HCT116 (cell line): ENCODE measurements at regions not wholly inside any gene's neighbourhood (a gene's known extent, or its start where the extent isn't known, plus 50 kb on each side); places are given as distances from the start of the nearest gene placed in this dataset.

Experiments
- ATAC-seq: fragments of 200-7000 bp; cut with Tn5 transposase; 2 replicates; pipeline ENCODE4 v1.9.1; 2020; ENCODE audit warnings: mild to moderate bottlenecking, moderate library complexity
- BruUV-seq: library from RNA; stranded (reverse); fragments of 400-500 nt; replicated peaks from 2 replicates; lab custom pipeline; 2021; lab: Mats Ljungman, UMichigan
- CTCF ChIA-PET: fragments of 300-600 bp; sonication (Branson Sonifier 250); formaldehyde crosslinking; loops from one replicate; lab custom pipeline; 2021; ENCODE audit warnings: antibody characterized with exemption; lab: Charles Lee
- POLR2A ChIA-PET: fragments of 300-600, 350-600 bp; sonication (Branson Sonifier 250); formaldehyde crosslinking; loops from one replicate; lab custom pipeline; 2021; ENCODE audit warnings: antibody characterized with exemption; lab: Charles Lee
- RAD21 ChIA-PET, 2 experiments: fragments of 300-600 bp; sonication (Branson Sonifier 250); formaldehyde crosslinking; loops; one replicate each; lab custom pipeline; 2023; ENCODE audit warnings: low total read pairs in 2 of 2; ENCODE audit not compliant: uncharacterized antibody in 2 of 2, unreplicated experiment in 2 of 2, low non-redundant PET in 1 of 2; lab: Charles Lee
- DNase-seq: peaks from one replicate; pipeline ENCODE4 v3.0.0-alpha.2; 2010; ENCODE audit warnings: low read depth, low spot score
- H2AFZ ChIP-seq: fragments of 200-600 bp; shearing (Covaris generic), sonication (generic); 2 replicates; pipeline ENCODE4 v1.6.1; 2017; ENCODE audit warnings: low read depth, mixed run types, mixed read lengths, antibody characterized with exemption, low read length; ENCODE audit not compliant: poor library complexity, severe bottlenecking
- H3K27ac ChIP-seq: 2 replicates; pipeline ENCODE4 v1.5.1; 2012; ENCODE audit warnings: low read depth, low read length
- H3K27me3 ChIP-seq: fragments of 200-600 bp; sonication (generic); 2 replicates; pipeline ENCODE4 v1.6.1; 2016; ENCODE audit warnings: mixed run types, low read length, mixed read lengths; ENCODE audit not compliant: insufficient read depth
- H3K36me3 ChIP-seq, 2 experiments: fragments of 200-500 bp in 1 of 2; fragments of 200-600 bp in 1 of 2; sonication (Bioruptor generic) in 1 of 2; sonication (generic) in 1 of 2; 2 replicates each; pipeline versions ENCODE4 v1.5.1 to v1.6.1; 2014 to 2016; ENCODE audit warnings: low read length in 2 of 2, inconsistent platforms in 1 of 2, mixed read lengths in 1 of 2, mixed run types in 1 of 2; ENCODE audit not compliant: insufficient read depth in 2 of 2, control insufficient read depth in 1 of 2
- H3K4me1 ChIP-seq, 2 experiments: fragments of 200-600 bp in 1 of 2; sonication (generic) in 1 of 2; 2 replicates each; pipeline versions ENCODE4 v1.5.1 to v1.6.1; 2012 to 2017; ENCODE audit warnings: low read length in 2 of 2, inconsistent platforms in 1 of 2, mild to moderate bottlenecking in 1 of 2, mixed read lengths in 1 of 2, mixed run types in 1 of 2, moderate library complexity in 1 of 2; ENCODE audit not compliant: insufficient read depth in 2 of 2, control insufficient read depth in 1 of 2
- H3K4me2 ChIP-seq: fragments of 200-600 bp; sonication (generic); 2 replicates; pipeline ENCODE4 v1.6.1; 2017; ENCODE audit warnings: mixed run types, low read length, mixed read lengths
- H3K4me3 ChIP-seq, 2 experiments: fragments of 200-600 bp in 1 of 2; sonication (generic) in 1 of 2; replicated peaks in 1 of 2; 2 replicates each; pipeline ENCODE4 v1.5.1; 2011 to 2016; ENCODE audit warnings: low read length in 2 of 2, control low read depth in 1 of 2, low read depth in 1 of 2, mild to moderate bottlenecking in 1 of 2, mixed read lengths in 1 of 2, mixed run types in 1 of 2
- H3K79me2 ChIP-seq: fragments of 200-600 bp; sonication (generic); 2 replicates; pipeline ENCODE4 v1.6.1; 2017; ENCODE audit warnings: mild to moderate bottlenecking, mixed run types, low read length, moderate library complexity, mixed read lengths; ENCODE audit not compliant: insufficient read depth
- H3K9ac ChIP-seq: fragments of 200-600 bp; sonication (generic); 2 replicates; pipeline ENCODE4 v1.6.1; 2016; ENCODE audit warnings: low read length, mixed read lengths
- H3K9me2 ChIP-seq: fragments of 200-600 bp; sonication (generic), shearing (Covaris generic); 2 replicates; pipeline ENCODE4 v1.6.1; 2017; ENCODE audit warnings: mixed run types, mild to moderate bottlenecking, moderate library complexity; ENCODE audit not compliant: insufficient read depth
- H3K9me3 ChIP-seq, 2 experiments: fragments of 200-500 bp in 1 of 2; fragments of 200-600 bp in 1 of 2; sonication (Bioruptor generic) in 1 of 2; sonication (generic) in 1 of 2; 2 replicates each; pipeline ENCODE4 v1.6.1; 2014 to 2017; ENCODE audit warnings: low read length in 2 of 2, mixed read lengths in 2 of 2, inconsistent platforms in 1 of 2, low read depth in 1 of 2, mild to moderate bottlenecking in 1 of 2, mixed run types in 1 of 2, moderate library complexity in 1 of 2; ENCODE audit not compliant: control insufficient read depth in 1 of 2, insufficient read depth in 1 of 2
- H4K20me1 ChIP-seq: fragments of 200-600 bp; sonication (generic), shearing (Covaris generic); 2 replicates; pipeline ENCODE4 v1.6.1; 2017; ENCODE audit warnings: mixed run types, mild to moderate bottlenecking, moderate library complexity; ENCODE audit not compliant: insufficient read depth
- CBX3 ChIP-seq: IDR thresholded peaks from 2 replicates; pipeline ENCODE4 v1.6.1; 2012; ENCODE audit warnings: low read depth
- CEBPB ChIP-seq: IDR thresholded peaks from 2 replicates; pipeline ENCODE4 v1.6.1; 2012; ENCODE audit warnings: low read depth
- EGR1 ChIP-seq: IDR thresholded peaks from 2 replicates; pipeline ENCODE4 v1.6.1; 2012; ENCODE audit warnings: low read depth
- EZH2 ChIP-seq: fragments of 200-600 bp; sonication (generic); IDR thresholded peaks from 2 replicates; pipeline ENCODE4 v1.6.1; 2017; ENCODE audit warnings: antibody characterized with exemption, mixed run types
- EZH2phosphoT487 ChIP-seq: fragments of 200-600 bp; IDR thresholded peaks from 2 replicates; pipeline ENCODE4 v1.6.1; 2018; ENCODE audit warnings: antibody characterized with exemption, borderline replicate concordance
- FOSL1 ChIP-seq: IDR thresholded peaks from 2 replicates; pipeline ENCODE4 v1.6.1; 2012; ENCODE audit warnings: low read depth
- JUND ChIP-seq: IDR thresholded peaks from 2 replicates; pipeline ENCODE4 v1.6.1; 2012
- POLR2A ChIP-seq: IDR thresholded peaks from 2 replicates; pipeline ENCODE4 v1.7.0; 2011; ENCODE audit warnings: borderline replicate concordance; ENCODE audit not compliant: insufficient read depth, insufficient read length; ENCODE audit errors: extremely low read depth
- POLR2AphosphoS5 ChIP-seq: IDR thresholded peaks from 2 replicates; pipeline ENCODE4 v1.6.1; 2011; ENCODE audit warnings: mild to moderate bottlenecking, low read depth, low read length, moderate library complexity
- SRF ChIP-seq: IDR thresholded peaks from 2 replicates; pipeline ENCODE4 v1.6.1; 2012; ENCODE audit warnings: low read depth
- YY1 ChIP-seq: IDR thresholded peaks from 2 replicates; pipeline ENCODE4 v1.6.1; 2011; ENCODE audit warnings: low read length, low read depth, moderate library complexity, mild to moderate bottlenecking; ENCODE audit not compliant: insufficient replicate concordance; ENCODE audit errors: extremely low read depth
- ZFX ChIP-seq: fragments of 450-650 bp; IDR thresholded peaks from 2 replicates; pipeline ENCODE4 v1.6.1; 2017
- ZNF274 ChIP-seq: fragments of 200-500 bp; sonication (Bioruptor generic); IDR thresholded peaks from 2 replicates; pipeline ENCODE4 v1.6.1; 2014; ENCODE audit warnings: mild to moderate bottlenecking, low read depth, low read length, inconsistent platforms
- intact Hi-C: fragments of 100-400 bp; cut with micrococcal nuclease; formaldehyde crosslinking; loops from 2 replicates; pipeline ENCODE4 v1.10.0; 2022
- TF ChIP-seq, protein P1 (sequence below), 3 experiments: fragments of 200-600 bp in 1 of 3; sonication (generic) in 1 of 3; IDR thresholded peaks in 2 of 3; conservative IDR thresholded peaks in 1 of 3; 2 replicates each; pipeline ENCODE4 v1.5.1; 2012 to 2017; ENCODE audit warnings: low read depth in 2 of 3, low read length in 2 of 3, antibody characterized with exemption in 1 of 3, borderline replicate concordance in 1 of 3, control low read depth in 1 of 3, mild to moderate bottlenecking in 1 of 3, mixed read lengths in 1 of 3, mixed run types in 1 of 3, moderate library complexity in 1 of 3; ENCODE audit not compliant: insufficient read depth in 1 of 3
- TF ChIP-seq, protein P2 (sequence below): IDR thresholded peaks from 2 replicates; pipeline ENCODE4 v1.6.1; 2012; ENCODE audit warnings: low read depth
- TF ChIP-seq, protein P3 (sequence below): IDR thresholded peaks from 2 replicates; pipeline ENCODE4 v1.6.1; 2012
- TF ChIP-seq, protein P4 (sequence below): IDR thresholded peaks from 2 replicates; pipeline ENCODE4 v1.6.1; 2011; ENCODE audit warnings: mild to moderate bottlenecking, low read length, moderate library complexity; ENCODE audit not compliant: insufficient replicate concordance; ENCODE audit errors: extremely low read depth

DNA sequence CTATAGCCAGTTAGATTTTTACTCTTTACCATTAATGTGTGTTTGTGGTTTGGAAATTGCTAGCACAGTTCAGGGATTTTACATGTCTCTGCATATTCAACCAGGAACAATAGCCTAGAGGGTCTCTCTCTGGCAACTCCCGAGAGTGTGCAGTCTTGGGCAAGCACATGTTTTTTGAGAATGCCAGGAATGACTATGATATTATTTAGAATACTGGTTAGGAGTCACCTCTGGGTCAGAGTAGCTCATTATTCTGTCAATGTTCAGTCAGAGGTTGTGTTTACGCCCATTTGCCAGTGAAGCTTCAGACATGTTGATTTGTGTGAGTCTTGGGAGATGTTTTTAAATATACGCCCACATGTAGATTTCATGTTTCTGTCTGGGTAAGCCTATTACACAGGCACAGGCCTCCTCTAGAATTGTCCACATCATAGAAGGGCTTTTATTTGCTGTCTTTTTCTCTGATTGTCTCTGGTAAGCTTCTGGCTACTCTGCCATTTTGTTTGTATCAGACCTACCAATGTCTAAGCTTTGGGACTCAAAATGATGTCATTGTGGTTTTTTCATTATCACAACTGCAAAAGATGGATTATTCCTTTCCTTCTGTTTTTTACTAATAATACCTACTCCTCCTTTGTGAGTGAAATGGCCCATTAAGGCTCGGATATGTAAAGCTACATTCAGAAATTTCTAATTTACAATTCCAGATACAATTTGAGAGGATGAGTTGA is 203.1 kb upstream of the PPFIA2 start:
- ChIA-PET POLR2A (no interaction called here), RAD21 (no interaction called here), CTCF (no interaction called here)
- no peak overlapping the region for H3K27ac ChIP-seq
- no TSS peak for BruUV-seq
- no peak overlapping the region for H2AFZ ChIP-seq
- no peak overlapping the region for H3K4me3 ChIP-seq
- no peak for TF ChIP-seq CBX3
- no peak for TF ChIP-seq EGR1
- no peak for TF ChIP-seq SRF
- TF ChIP-seq POLR2AphosphoS5, result no peak
- no peak for TF ChIP-seq YY1
- TF ChIP-seq JUND, result no peak
- TF ChIP-seq CEBPB, result no peak
- TF ChIP-seq, protein P1, sequence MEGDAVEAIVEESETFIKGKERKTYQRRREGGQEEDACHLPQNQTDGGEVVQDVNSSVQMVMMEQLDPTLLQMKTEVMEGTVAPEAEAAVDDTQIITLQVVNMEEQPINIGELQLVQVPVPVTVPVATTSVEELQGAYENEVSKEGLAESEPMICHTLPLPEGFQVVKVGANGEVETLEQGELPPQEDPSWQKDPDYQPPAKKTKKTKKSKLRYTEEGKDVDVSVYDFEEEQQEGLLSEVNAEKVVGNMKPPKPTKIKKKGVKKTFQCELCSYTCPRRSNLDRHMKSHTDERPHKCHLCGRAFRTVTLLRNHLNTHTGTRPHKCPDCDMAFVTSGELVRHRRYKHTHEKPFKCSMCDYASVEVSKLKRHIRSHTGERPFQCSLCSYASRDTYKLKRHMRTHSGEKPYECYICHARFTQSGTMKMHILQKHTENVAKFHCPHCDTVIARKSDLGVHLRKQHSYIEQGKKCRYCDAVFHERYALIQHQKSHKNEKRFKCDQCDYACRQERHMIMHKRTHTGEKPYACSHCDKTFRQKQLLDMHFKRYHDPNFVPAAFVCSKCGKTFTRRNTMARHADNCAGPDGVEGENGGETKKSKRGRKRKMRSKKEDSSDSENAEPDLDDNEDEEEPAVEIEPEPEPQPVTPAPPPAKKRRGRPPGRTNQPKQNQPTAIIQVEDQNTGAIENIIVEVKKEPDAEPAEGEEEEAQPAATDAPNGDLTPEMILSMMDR (IDR thresholded peaks at IDR 0.05 in 2 of 3, conservative IDR thresholded peaks at IDR 0.05 in 1 of 3; ENCODE audit: borderline replicate concordance in 1 of 3, insufficient read depth in 1 of 3, low read depth in 2 of 3, low read length in 2 of 3), result no peak
- TF ChIP-seq ZFX, result no peak
- TF ChIP-seq ZNF274, result no peak
- no peak for TF ChIP-seq FOSL1
- no peak for TF ChIP-seq EZH2phosphoT487
- TF ChIP-seq EZH2, result no peak
- TF ChIP-seq, protein P2, sequence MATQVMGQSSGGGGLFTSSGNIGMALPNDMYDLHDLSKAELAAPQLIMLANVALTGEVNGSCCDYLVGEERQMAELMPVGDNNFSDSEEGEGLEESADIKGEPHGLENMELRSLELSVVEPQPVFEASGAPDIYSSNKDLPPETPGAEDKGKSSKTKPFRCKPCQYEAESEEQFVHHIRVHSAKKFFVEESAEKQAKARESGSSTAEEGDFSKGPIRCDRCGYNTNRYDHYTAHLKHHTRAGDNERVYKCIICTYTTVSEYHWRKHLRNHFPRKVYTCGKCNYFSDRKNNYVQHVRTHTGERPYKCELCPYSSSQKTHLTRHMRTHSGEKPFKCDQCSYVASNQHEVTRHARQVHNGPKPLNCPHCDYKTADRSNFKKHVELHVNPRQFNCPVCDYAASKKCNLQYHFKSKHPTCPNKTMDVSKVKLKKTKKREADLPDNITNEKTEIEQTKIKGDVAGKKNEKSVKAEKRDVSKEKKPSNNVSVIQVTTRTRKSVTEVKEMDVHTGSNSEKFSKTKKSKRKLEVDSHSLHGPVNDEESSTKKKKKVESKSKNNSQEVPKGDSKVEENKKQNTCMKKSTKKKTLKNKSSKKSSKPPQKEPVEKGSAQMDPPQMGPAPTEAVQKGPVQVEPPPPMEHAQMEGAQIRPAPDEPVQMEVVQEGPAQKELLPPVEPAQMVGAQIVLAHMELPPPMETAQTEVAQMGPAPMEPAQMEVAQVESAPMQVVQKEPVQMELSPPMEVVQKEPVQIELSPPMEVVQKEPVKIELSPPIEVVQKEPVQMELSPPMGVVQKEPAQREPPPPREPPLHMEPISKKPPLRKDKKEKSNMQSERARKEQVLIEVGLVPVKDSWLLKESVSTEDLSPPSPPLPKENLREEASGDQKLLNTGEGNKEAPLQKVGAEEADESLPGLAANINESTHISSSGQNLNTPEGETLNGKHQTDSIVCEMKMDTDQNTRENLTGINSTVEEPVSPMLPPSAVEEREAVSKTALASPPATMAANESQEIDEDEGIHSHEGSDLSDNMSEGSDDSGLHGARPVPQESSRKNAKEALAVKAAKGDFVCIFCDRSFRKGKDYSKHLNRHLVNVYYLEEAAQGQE, result no peak
- TF ChIP-seq, protein P3, sequence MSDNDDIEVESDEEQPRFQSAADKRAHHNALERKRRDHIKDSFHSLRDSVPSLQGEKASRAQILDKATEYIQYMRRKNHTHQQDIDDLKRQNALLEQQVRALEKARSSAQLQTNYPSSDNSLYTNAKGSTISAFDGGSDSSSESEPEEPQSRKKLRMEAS, result no peak
- no peak for TF ChIP-seq POLR2A
- TF ChIP-seq, protein P4, sequence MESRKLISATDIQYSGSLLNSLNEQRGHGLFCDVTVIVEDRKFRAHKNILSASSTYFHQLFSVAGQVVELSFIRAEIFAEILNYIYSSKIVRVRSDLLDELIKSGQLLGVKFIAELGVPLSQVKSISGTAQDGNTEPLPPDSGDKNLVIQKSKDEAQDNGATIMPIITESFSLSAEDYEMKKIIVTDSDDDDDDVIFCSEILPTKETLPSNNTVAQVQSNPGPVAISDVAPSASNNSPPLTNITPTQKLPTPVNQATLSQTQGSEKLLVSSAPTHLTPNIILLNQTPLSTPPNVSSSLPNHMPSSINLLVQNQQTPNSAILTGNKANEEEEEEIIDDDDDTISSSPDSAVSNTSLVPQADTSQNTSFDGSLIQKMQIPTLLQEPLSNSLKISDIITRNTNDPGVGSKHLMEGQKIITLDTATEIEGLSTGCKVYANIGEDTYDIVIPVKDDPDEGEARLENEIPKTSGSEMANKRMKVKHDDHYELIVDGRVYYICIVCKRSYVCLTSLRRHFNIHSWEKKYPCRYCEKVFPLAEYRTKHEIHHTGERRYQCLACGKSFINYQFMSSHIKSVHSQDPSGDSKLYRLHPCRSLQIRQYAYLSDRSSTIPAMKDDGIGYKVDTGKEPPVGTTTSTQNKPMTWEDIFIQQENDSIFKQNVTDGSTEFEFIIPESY, result no peak
- no peak overlapping the region for H3K4me2 ChIP-seq
- ATAC-seq (no peak), DNase-seq (no peak)
- intact Hi-C loops, result no loop called here
- no peaks in the 10 kb centered on the region for H3K79me2 ChIP-seq
- H3K9me2 ChIP-seq, result no peaks in the 10 kb centered on the region
- H4K20me1 ChIP-seq, result no peaks in the 10 kb centered on the region
- no peak overlapping the region for H3K9ac ChIP-seq
- no peaks in the 10 kb centered on the region for H3K4me1 ChIP-seq
- no peaks in the 10 kb centered on the region for H3K36me3 ChIP-seq
- no peaks in the 10 kb centered on the region for H3K27me3 ChIP-seq
- H3K9me3 ChIP-seq, result no peaks in the 10 kb centered on the region
